ENCODE measurements at regions not wholly inside any gene's neighbourhood (a gene's known extent, or its start where the extent isn't known, plus 50 kb on each side); places are given as distances from the start of the nearest gene placed in this dataset.

GRCh38 chr11:128389461-128389976, 197.8 kb downstream of the ETS1 start:
- TF ChIP-seq CTCF (conservative IDR thresholded peaks at IDR 0.05; ENCODE audit: low read depth, low read length) (no peak), USF2 (IDR thresholded peaks at IDR 0.05; ENCODE audit: low read depth, low read length) (no peak), POLR2A (IDR thresholded peaks at IDR 0.05; ENCODE audit: low read depth, low read length) (no peak)
